SK-N-SH (cell line): ENCODE measurements at regions not wholly inside any gene's neighbourhood (a gene's known extent, or its start where the extent isn't known, plus 50 kb on each side); places are given as distances from the start of the nearest gene placed in this dataset.

Experiments
- CTCF ChIA-PET: fragments of 300-600, 350-600 bp; formaldehyde crosslinking; extraction: SDS; loops from one replicate; lab custom pipeline; 2021; lab: Yijun Ruan, JAX
- POLR2A ChIA-PET: fragments of 350-600 bp; sonication (Branson Sonifier 250); formaldehyde crosslinking; extraction: SDS; loops from one replicate; lab custom pipeline; 2020; ENCODE audit warnings: antibody characterized with exemption, inconsistent platforms; lab: Yijun Ruan, JAX
- DNase-seq: peaks from one replicate; pipeline ENCODE4 v3.0.0; 2012
- H2AFZ ChIP-seq: fragments of 200-600 bp; sonication (generic); 2 replicates; pipeline ENCODE4 v1.8.1; 2016; ENCODE audit warnings: antibody characterized with exemption, mild to moderate bottlenecking, low read depth
- H3F3A ChIP-seq: fragments of 200-600 bp; sonication (generic); replicated peaks from 2 replicates; pipeline ENCODE3; 2016; ENCODE audit warnings: antibody characterized with exemption, mild to moderate bottlenecking; ENCODE audit not compliant: insufficient read depth
- H3K27ac ChIP-seq, 2 experiments: fragments of 200-500 bp in 1 of 2; fragments of 200-600 bp in 1 of 2; sonication (Bioruptor generic) in 1 of 2; sonication (generic), shearing (Covaris generic) in 1 of 2; 2 replicates each; pipeline versions ENCODE4 v1.5.1 to v1.6.1; 2014 to 2016; ENCODE audit warnings: low read depth in 2 of 2, inconsistent platforms in 1 of 2, low read length in 1 of 2, mild to moderate bottlenecking in 1 of 2, mixed read lengths in 1 of 2
- H3K27me3 ChIP-seq: fragments of 200-600 bp; sonication (generic), shearing (Covaris generic); 2 replicates; pipeline ENCODE4 v1.6.1; 2016; ENCODE audit warnings: mixed run types; ENCODE audit not compliant: insufficient read depth
- H3K36me3 ChIP-seq, 2 experiments: fragments of 200-500 bp in 1 of 2; fragments of 200-600 bp in 1 of 2; sonication (Bioruptor generic) in 1 of 2; sonication (generic) in 1 of 2; replicated peaks in 1 of 2; 2 replicates each; pipeline versions ENCODE3 to v1.5.1; 2014 to 2016; ENCODE audit warnings: low read length in 1 of 2, mild to moderate bottlenecking in 1 of 2; ENCODE audit not compliant: insufficient read depth in 2 of 2, control insufficient read depth in 1 of 2
- H3K4me1 ChIP-seq, 2 experiments: fragments of 200-500 bp in 1 of 2; fragments of 200-600 bp in 1 of 2; sonication (Bioruptor generic) in 1 of 2; sonication (generic), shearing (Covaris generic) in 1 of 2; 2 replicates each; pipeline versions ENCODE4 v1.5.1 to v1.6.1; 2014 to 2016; ENCODE audit warnings: low read depth in 1 of 2, low read length in 1 of 2, mixed run types in 1 of 2; ENCODE audit not compliant: insufficient read depth in 2 of 2, control insufficient read depth in 1 of 2
- H3K4me2 ChIP-seq: fragments of 200-600 bp; sonication (generic), shearing (Covaris generic); 2 replicates; pipeline ENCODE4 v1.6.1; 2017; ENCODE audit warnings: mixed run types
- H3K4me3 ChIP-seq, 2 experiments: fragments of 200-500 bp in 1 of 2; fragments of 200-600 bp in 1 of 2; sonication (Bioruptor generic) in 1 of 2; sonication (generic), shearing (Covaris generic) in 1 of 2; 2 replicates each; pipeline versions ENCODE4 v1.5.1 to v1.8.1; 2014 to 2016; ENCODE audit warnings: low read depth in 2 of 2, inconsistent platforms in 1 of 2, low read length in 1 of 2, mild to moderate bottlenecking in 1 of 2, mixed read lengths in 1 of 2, moderate library complexity in 1 of 2
- H3K79me2 ChIP-seq: fragments of 200-600 bp; sonication (generic); 2 replicates; pipeline ENCODE4 v1.8.1; 2017; ENCODE audit warnings: mild to moderate bottlenecking; ENCODE audit not compliant: insufficient read depth
- H3K9ac ChIP-seq: fragments of 200-600 bp; sonication (generic); 2 replicates; pipeline ENCODE4 v1.6.1; 2017; ENCODE audit warnings: mixed run types
- H3K9me2 ChIP-seq: fragments of 200-600 bp; sonication (generic); 2 replicates; pipeline ENCODE4 v1.6.1; 2017; ENCODE audit warnings: mixed run types
- H3K9me3 ChIP-seq: fragments of 200-600 bp; sonication (generic); 2 replicates; pipeline ENCODE4 v1.6.1; 2017; ENCODE audit warnings: mixed run types, mild to moderate bottlenecking, moderate library complexity
- H4K20me1 ChIP-seq: fragments of 200-600 bp; sonication (generic); 2 replicates; pipeline ENCODE4 v1.6.1; 2017; ENCODE audit warnings: mild to moderate bottlenecking, mixed run types; ENCODE audit not compliant: insufficient read depth
- CHD2 ChIP-seq: fragments of 150-350 bp; IDR thresholded peaks from 2 replicates; pipeline ENCODE4 v1.6.1; 2018; ENCODE audit warnings: low read length; ENCODE audit not compliant: partially characterized antibody
- ELF1 ChIP-seq: IDR thresholded peaks from 2 replicates; pipeline ENCODE4 v1.4.0; 2012
- EP300 ChIP-seq, 2 experiments: IDR thresholded peaks; 2 replicates each; pipeline versions ENCODE4 v1.4.0 to v1.6.1; 2012; ENCODE audit warnings: borderline replicate concordance in 1 of 2, low read depth in 1 of 2, low read length in 1 of 2
- FOSL2 ChIP-seq: IDR thresholded peaks from 2 replicates; pipeline ENCODE4 v1.4.0; 2012; ENCODE audit warnings: low read depth, mild to moderate bottlenecking, moderate library complexity, borderline replicate concordance
- FOXJ3 ChIP-seq: sonication (generic); formaldehyde crosslinking; IDR thresholded peaks from 2 replicates; pipeline ENCODE4 v1.5.1; 2020; ENCODE audit warnings: mild to moderate bottlenecking, missing genetic modification reagents
- FOXM1 ChIP-seq: IDR thresholded peaks from 2 replicates; pipeline ENCODE4 v1.4.0; 2012; ENCODE audit warnings: low read depth, mild to moderate bottlenecking
- GATA2 ChIP-seq: sonication (generic); formaldehyde crosslinking; IDR thresholded peaks from 2 replicates; pipeline ENCODE4 v1.5.0; 2020; ENCODE audit warnings: mild to moderate bottlenecking, missing genetic modification reagents
- IRF3 ChIP-seq: fragments of 150-350 bp; IDR thresholded peaks from 2 replicates; pipeline ENCODE4 v1.6.1; 2016; ENCODE audit warnings: mild to moderate bottlenecking, low read depth, low read length
- JUND ChIP-seq: IDR thresholded peaks from 2 replicates; pipeline ENCODE4 v1.4.0; 2012
- MAX ChIP-seq: IDR thresholded peaks from 2 replicates; pipeline ENCODE4 v1.4.0; 2012; ENCODE audit warnings: low read depth
- MEF2A ChIP-seq: IDR thresholded peaks from 2 replicates; pipeline ENCODE4 v1.4.0; 2012; ENCODE audit warnings: low read depth, borderline replicate concordance
- NFIC ChIP-seq: IDR thresholded peaks from 2 replicates; pipeline ENCODE4 v1.4.0; 2012; ENCODE audit warnings: borderline replicate concordance
- PBX3 ChIP-seq: IDR thresholded peaks from 2 replicates; pipeline ENCODE4; 2012
- POLR2AphosphoS5 ChIP-seq: IDR thresholded peaks from 2 replicates; pipeline ENCODE4 v1.6.1; 2012; ENCODE audit warnings: low read depth, low read length
- RFX5 ChIP-seq: IDR thresholded peaks from 2 replicates; pipeline ENCODE4 v1.6.1; 2012; ENCODE audit warnings: mild to moderate bottlenecking, improper control_type of control experiment, low read length
- RXRA ChIP-seq: IDR thresholded peaks from 2 replicates; pipeline ENCODE4 v1.4.0; 2012; ENCODE audit warnings: low read depth, mild to moderate bottlenecking, borderline replicate concordance
- SIN3A ChIP-seq: IDR thresholded peaks from 2 replicates; pipeline ENCODE4 v1.6.1; 2012; ENCODE audit warnings: low read depth, mild to moderate bottlenecking, low read length, moderate library complexity, borderline replicate concordance
- TAF1 ChIP-seq: IDR thresholded peaks from 2 replicates; pipeline ENCODE4 v1.6.1; 2012; ENCODE audit warnings: low read depth, mild to moderate bottlenecking, low read length, moderate library complexity, borderline replicate concordance
- USF1 ChIP-seq: IDR thresholded peaks from 2 replicates; pipeline ENCODE4 v1.4.0; 2012; ENCODE audit warnings: low read depth, borderline replicate concordance
- YY1 ChIP-seq: IDR thresholded peaks from 2 replicates; pipeline ENCODE4 v1.4.0; 2012; ENCODE audit warnings: low read depth, mild to moderate bottlenecking
- WGBS: methylation state at CpG from one replicate; pipeline ENCODE4 v1.1.6; 2017; ENCODE audit warnings: low lambda C conversion rate; 5-methylcytosine and 5-hydroxymethylcytosine counted together

- DNase-seq = no peak
- Histone ChIP-seq H3K9ac (no peak overlapping the region), H3K4me3 (no peak overlapping the region), H3K4me2 (no peak overlapping the region), H2AFZ (no peak overlapping the region), H3K27ac (no peak overlapping the region), H3F3A (no peaks in the 10 kb centered on the region), H3K9me2 (no peaks in the 10 kb centered on the region), H3K9me3 (no peaks in the 10 kb centered on the region), H3K79me2 (no peaks in the 10 kb centered on the region), H3K36me3 (no peaks in the 10 kb centered on the region), H4K20me1 (no peaks in the 10 kb centered on the region), H3K4me1 (no peaks in the 10 kb centered on the region), H3K27me3 (no peaks in the 10 kb centered on the region)
- CTCF ChIA-PET = no interaction called here
- POLR2A ChIA-PET = no interaction called here
- TF ChIP-seq GATA2 (CRISPR knock-in tag) = no peak
- TF ChIP-seq NFIC = no peak
- no peak for TF ChIP-seq IRF3
- TF ChIP-seq POLR2AphosphoS5 = no peak
- no peak for TF ChIP-seq FOXM1
- TF ChIP-seq FOXJ3 (CRISPR knock-in tag) = no peak
- TF ChIP-seq MAX = no peak
- no peak for TF ChIP-seq FOSL2
- TF ChIP-seq MEF2A = no peak
- no peak for TF ChIP-seq RXRA
- no peak for TF ChIP-seq SIN3A
- TF ChIP-seq JUND = no peak
- TF ChIP-seq RFX5 = no peak
- TF ChIP-seq PBX3 = no peak
- TF ChIP-seq USF1 = no peak
- TF ChIP-seq TAF1 = no peak
- no peak for TF ChIP-seq ELF1
- TF ChIP-seq EP300 (IDR thresholded peaks at IDR 0.05; ENCODE audit: borderline replicate concordance in 1 of 2, low read depth in 1 of 2, low read length in 1 of 2) = no peak
- no peak for TF ChIP-seq CHD2
- no peak for TF ChIP-seq YY1
- 2% methylated on average over 1 of the region's 1 CpG for WGBS
These were observed 177.9 kb downstream of the MAGEE1 start for GRCh38 chrX:76605390-76605789.
